Adrenal gland (tissue), 5 donors: ENCODE measurements at regions not wholly inside any gene's neighbourhood (a gene's known extent, or its start where the extent isn't known, plus 50 kb on each side); places are given as distances from the start of the nearest gene placed in this dataset.

Experiments used
- CTCF ChIP-seq, 6 experiments: fragments of 450-650 bp in 4 of 6; fragments of 200-600 bp in 2 of 6; sonication (generic) in 1 of 6; IDR thresholded peaks; 1 replicate in 5 of 6; 2 replicates in 1 of 6; pipeline versions ENCODE4 v1.5.1 to v1.8.0; 2016 to 2021; ENCODE audit warnings: antibody characterized with exemption in 6 of 6, mild to moderate bottlenecking in 2 of 6, moderate library complexity in 1 of 6
- POLR2A ChIP-seq, 2 donors: fragments of 450-650 bp; IDR thresholded peaks; one replicate each; pipeline ENCODE4 v1.6.1; 2017; ENCODE audit warnings: antibody characterized with exemption in 2 of 2, mild to moderate bottlenecking in 2 of 2, moderate library complexity in 1 of 2
- donor health status: DM: no; HTN: no; CAD: no.

GRCh38 chr9:29437526-29437925, 1864.2 kb upstream of the C9orf72 start:
- TF ChIP-seq CTCF (IDR thresholded peaks at IDR 0.05) (no peak), POLR2A (IDR thresholded peaks at IDR 0.05) (no peak)
